EH (cell line): ENCODE measurements at regions not wholly inside any gene's neighbourhood (a gene's known extent, or its start where the extent isn't known, plus 50 kb on each side); places are given as distances from the start of the nearest gene placed in this dataset.

Experiments used
- DNase-seq: peaks from one replicate; pipeline ENCODE4 v3.0.0-alpha.2; 2015; ENCODE audit warnings: low read depth

GRCh38 chr15:47639042-47639441 is 78.3 kb upstream of the SEMA6D start:
- no peak for DNase-seq

GRCh38 chr15:47640079-47640478 is 77.2 kb upstream of the SEMA6D start:
- DNase-seq = no peak

DNA sequence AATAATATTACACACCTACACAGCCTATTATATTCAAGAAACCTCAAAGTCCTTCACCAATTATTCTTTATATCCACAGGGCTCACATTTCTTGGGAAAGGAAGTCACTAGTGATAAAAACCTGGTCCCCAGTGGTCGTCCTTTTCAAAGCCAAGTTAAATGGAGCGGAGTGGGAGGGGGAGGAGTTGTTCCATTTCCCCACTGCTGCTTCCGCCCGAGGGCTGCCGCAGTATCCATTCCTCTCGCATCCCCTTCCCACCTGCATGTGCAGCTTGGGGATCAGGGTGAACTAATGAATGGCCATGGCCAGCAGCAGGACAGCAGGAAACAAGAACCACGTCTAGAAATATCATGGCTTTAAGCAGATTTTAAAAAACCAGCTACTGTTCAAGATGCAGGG is 76.4 kb upstream of the SEMA6D start:
- no peak for DNase-seq

DNA sequence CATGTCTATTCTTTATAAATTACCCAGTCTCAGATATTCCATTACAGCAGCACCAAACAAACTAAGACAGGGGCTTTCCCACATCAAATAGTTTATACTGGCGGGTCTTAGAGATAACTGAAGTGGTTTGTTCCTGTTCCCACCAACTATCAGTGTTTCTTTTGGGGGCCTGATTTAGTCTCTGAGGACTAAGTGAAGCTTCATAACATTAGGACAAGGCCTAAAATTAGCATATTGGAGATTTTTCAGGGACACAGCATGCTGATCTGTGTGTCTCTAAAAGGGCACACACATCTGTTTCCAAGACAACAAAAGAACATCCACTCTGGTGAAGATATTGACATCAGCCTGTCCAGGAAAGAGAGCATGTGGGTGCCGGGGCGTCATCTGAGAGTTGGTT is 72.6 kb upstream of the SEMA6D start:
- no peak for DNase-seq

DNA sequence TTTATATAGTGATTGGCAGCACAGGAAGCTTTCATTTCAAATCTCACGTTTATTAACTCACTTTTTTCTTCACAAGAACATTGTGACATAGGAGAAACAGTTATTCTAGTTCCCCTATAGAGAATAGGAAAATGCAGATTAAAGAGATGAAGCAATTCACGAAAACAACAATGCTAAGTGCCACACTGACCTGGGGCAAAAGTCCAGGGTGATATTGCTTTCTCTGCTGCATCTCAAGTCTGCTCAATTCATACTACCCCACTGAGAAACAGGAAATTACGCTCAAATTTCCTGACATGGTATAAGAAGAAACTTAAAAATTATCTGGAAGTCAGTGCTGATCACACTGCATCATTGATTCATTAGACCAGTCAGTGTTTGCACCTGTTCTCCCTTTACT is 66.7 kb upstream of the SEMA6D start:
- no peak for DNase-seq

- no peak for DNase-seq
These were observed 65.0 kb upstream of the SEMA6D start for GRCh38 chr15:47652328-47652727.

DNA sequence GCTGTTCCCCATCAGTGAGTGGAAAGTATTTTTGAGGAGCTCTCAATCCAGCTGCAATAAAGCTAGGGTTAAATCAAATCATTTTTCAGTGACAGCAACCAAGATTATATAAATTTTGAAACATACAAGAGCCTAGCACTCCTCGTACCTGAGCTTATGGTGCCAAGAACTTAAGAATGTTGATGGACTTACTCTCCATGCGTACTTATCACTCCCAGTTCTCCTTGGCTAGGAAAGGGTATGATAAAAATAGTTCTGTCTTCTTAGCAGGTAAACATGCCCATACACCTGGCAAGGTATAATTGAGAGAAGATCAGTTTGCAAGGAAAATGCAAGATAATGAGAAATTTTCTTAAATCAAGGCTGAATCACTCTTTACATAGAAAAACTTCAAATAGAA is 64.5 kb upstream of the SEMA6D start:
- no peak for DNase-seq

GRCh38 chr15:47661661-47662180 is 55.6 kb upstream of the SEMA6D start:
- DNase-seq = no peak

GRCh38 chr15:47663101-47663500 is 54.2 kb upstream of the SEMA6D start:
- DNase-seq = no peak
